Naive thymus-derived CD4-positive, alpha-beta T cell (primary cell): ENCODE measurements at regions not wholly inside any gene's neighbourhood (a gene's known extent, or its start where the extent isn't known, plus 50 kb on each side); places are given as distances from the start of the nearest gene placed in this dataset.

Source experiments
- ATAC-seq: fragments of 150-1000 bp; cut with Tn5 transposase; 2 replicates; pipeline ENCODE4 v1.10.0; 2021; ENCODE audit warnings: mild to moderate bottlenecking, moderate library complexity
- CTCF ChIA-PET: fragments of 350-600 bp; sonication (Branson Sonifier 250); formaldehyde crosslinking; loops from one replicate; lab custom pipeline; 2021; ENCODE audit warnings: antibody characterized with exemption; lab: Charles Lee
- POLR2A ChIA-PET: fragments of 350-600 bp; sonication (Branson Sonifier 250); formaldehyde crosslinking; loops from one replicate; lab custom pipeline; 2021; ENCODE audit warnings: antibody characterized with exemption, inconsistent platforms; lab: Charles Lee
- DNase-seq, 9 donors: peaks; one replicate each; pipeline versions ENCODE4 v3.0.0 to v3.0.0-alpha.2; 2020 to 2022; ENCODE audit warnings: mixed read lengths in 1 of 9
- H3K27ac ChIP-seq: one replicate; pipeline ENCODE4 v1.7.0; 2013; ENCODE audit warnings: mild to moderate bottlenecking, low read depth, low read length, moderate library complexity
- H3K27me3 ChIP-seq, 2 donors: one replicate each; pipeline ENCODE4 v1.7.0; 2013; ENCODE audit warnings: low read length in 2 of 2, mild to moderate bottlenecking in 2 of 2, moderate library complexity in 2 of 2; ENCODE audit not compliant: control insufficient read depth in 2 of 2, insufficient read depth in 2 of 2
- H3K36me3 ChIP-seq, 3 experiments: 1 replicate in 2 of 3; 2 replicates in 1 of 3; pipeline ENCODE4 v1.7.0; 2013; ENCODE audit warnings: low read length in 3 of 3, mild to moderate bottlenecking in 3 of 3, moderate library complexity in 1 of 3; ENCODE audit not compliant: insufficient read depth in 3 of 3, control insufficient read depth in 2 of 3
- H3K4me1 ChIP-seq, 2 donors: one replicate each; pipeline ENCODE4 v1.7.0; 2013; ENCODE audit warnings: low read length in 2 of 2, mild to moderate bottlenecking in 2 of 2, moderate library complexity in 1 of 2; ENCODE audit not compliant: control insufficient read depth in 2 of 2, insufficient read depth in 2 of 2
- H3K4me3 ChIP-seq: 2 replicates; pipeline ENCODE4 v1.7.0; 2013; ENCODE audit warnings: mild to moderate bottlenecking, low read length
- H3K9me3 ChIP-seq, 3 experiments: 1 replicate in 2 of 3; 2 replicates in 1 of 3; pipeline ENCODE4 v1.7.0; 2013; ENCODE audit warnings: low read length in 3 of 3; ENCODE audit not compliant: control insufficient read depth in 2 of 3
- H3K27ac Mint-ChIP-seq, 9 donors: one replicate each; pipeline ENCODE4 v1.8.0; 2020 to 2022; ENCODE audit warnings: mixed read lengths in 9 of 9, mild to moderate bottlenecking in 8 of 9, moderate library complexity in 5 of 9, inconsistent platforms in 2 of 9
- H3K27me3 Mint-ChIP-seq, 5 donors: one replicate each; pipeline ENCODE4 v1.8.0; 2021 to 2022; ENCODE audit warnings: mixed read lengths in 5 of 5, mild to moderate bottlenecking in 1 of 5
- H3K36me3 Mint-ChIP-seq, 5 donors: one replicate each; pipeline ENCODE4 v1.8.0; 2020 to 2022; ENCODE audit warnings: mixed read lengths in 5 of 5, mild to moderate bottlenecking in 3 of 5, inconsistent platforms in 1 of 5
- H3K4me1 Mint-ChIP-seq, 7 donors: one replicate each; pipeline ENCODE4 v1.8.0; 2020 to 2022; ENCODE audit warnings: mixed read lengths in 7 of 7, mild to moderate bottlenecking in 3 of 7, inconsistent platforms in 1 of 7
- H3K4me3 Mint-ChIP-seq, 10 donors: one replicate each; pipeline ENCODE4 v1.8.0; 2020 to 2022; ENCODE audit warnings: mild to moderate bottlenecking in 10 of 10, mixed read lengths in 10 of 10, moderate library complexity in 6 of 10, inconsistent platforms in 2 of 10
- H3K9me3 Mint-ChIP-seq, 11 donors: one replicate each; pipeline ENCODE4 v1.8.0; 2020 to 2022; ENCODE audit warnings: mixed read lengths in 11 of 11, mild to moderate bottlenecking in 4 of 11, inconsistent platforms in 1 of 11, moderate library complexity in 1 of 11
- intact Hi-C, 2 donors: fragments of 100-400 bp; cut with micrococcal nuclease; formaldehyde crosslinking; loops; one replicate each; pipeline ENCODE4 v1.15.1; 2023

DNA sequence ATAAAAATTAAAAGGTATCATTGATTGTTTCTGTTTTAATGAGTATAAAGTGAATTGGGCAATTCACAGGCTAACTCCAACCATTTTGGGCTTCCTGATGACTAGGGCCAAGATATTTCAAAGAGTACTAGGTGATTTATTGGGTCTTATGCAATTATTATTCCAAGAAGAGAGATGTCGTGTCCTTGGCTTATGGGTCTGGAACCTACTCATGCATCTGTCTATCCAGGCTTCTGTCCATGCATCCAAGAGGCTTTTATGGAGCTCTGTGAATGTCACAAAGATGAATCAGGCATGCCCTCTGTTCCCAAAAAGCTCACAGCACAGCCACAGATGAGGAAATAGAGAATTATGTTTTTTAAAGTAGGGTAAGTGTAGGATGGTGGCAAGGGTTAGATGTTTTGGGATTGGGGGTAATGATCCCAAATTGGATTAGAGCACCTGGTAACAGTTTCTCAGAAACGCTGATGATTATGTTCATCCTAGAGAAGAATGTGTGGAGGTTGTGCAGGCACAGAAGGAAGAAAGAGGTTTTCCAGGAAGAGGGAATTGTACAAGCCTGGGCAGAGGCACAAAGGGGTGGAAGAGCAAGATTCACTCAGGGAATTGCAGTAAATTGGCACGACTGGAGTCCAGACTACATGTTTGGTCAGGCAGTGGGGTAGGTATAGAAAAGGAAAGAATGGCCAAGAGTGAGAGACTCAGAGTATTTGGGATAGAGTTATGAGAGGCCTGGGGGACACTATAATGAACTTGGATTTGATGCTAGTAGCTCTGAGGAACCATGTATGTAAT lies 83.0 kb upstream of the TNC start:
- H3K9me3 Mint-ChIP-seq = peaks cover 0 to 5% (median 0%) of the 10 kb centered on the region in 11 donors
- no peak overlapping the region for H3K27ac ChIP-seq
- H3K4me3 ChIP-seq = no peak overlapping the region
- no peak for ATAC-seq
- POLR2A ChIA-PET = no interaction called here
- peaks cover 0 to 11% (median 0%) of the 10 kb centered on the region in 7 donors for H3K4me1 Mint-ChIP-seq
- no peak overlapping the region for H3K4me3 Mint-ChIP-seq
- H3K4me1 ChIP-seq = no peaks in the 10 kb centered on the region
- CTCF ChIA-PET = no interaction called here
- H3K27me3 Mint-ChIP-seq = peaks cover 32 to 45% (median 41%) of the 10 kb centered on the region in 5 donors
- DNase-seq = no peak
- H3K36me3 ChIP-seq = no peaks in the 10 kb centered on the region
- peaks cover 0 to 3% (median 0%) of the 10 kb centered on the region in 5 donors for H3K36me3 Mint-ChIP-seq
- no peaks in the 10 kb centered on the region for H3K27me3 ChIP-seq
- H3K27ac Mint-ChIP-seq = no peak overlapping the region
- intact Hi-C loops = loop anchor here in 1 of 2 donors (10.0 kb wide), 1 partner anchor 166 kb away; no protein-coding TSS in a partner anchor
- no peaks in the 10 kb centered on the region for H3K9me3 ChIP-seq

- ATAC-seq (no peak), DNase-seq (no peak)
- Histone ChIP-seq H3K9me3 (no peaks in the 10 kb centered on the region), H3K4me1 (no peaks in the 10 kb centered on the region), H3K27ac (no peak overlapping the region), H3K4me3 (no peak overlapping the region), H3K27me3 (no peaks in the 10 kb centered on the region), H3K36me3 (no peaks in the 10 kb centered on the region)
- no peak overlapping the region for H3K4me3 Mint-ChIP-seq
- H3K9me3 Mint-ChIP-seq = peaks cover 0 to 5% (median 0%) of the 10 kb centered on the region in 11 donors
- peaks cover 0 to 3% (median 0%) of the 10 kb centered on the region in 5 donors for H3K36me3 Mint-ChIP-seq
- ChIA-PET CTCF (no interaction called here), POLR2A (no interaction called here)
- intact Hi-C loops = loop anchor here in 1 of 2 donors (10.0 kb wide), 1 partner anchor 167 kb away; no protein-coding TSS in a partner anchor
- H3K27ac Mint-ChIP-seq = no peak overlapping the region
- peaks cover 36 to 54% (median 41%) of the 10 kb centered on the region in 5 donors for H3K27me3 Mint-ChIP-seq
- peaks cover 0 to 19% (median 0%) of the 10 kb centered on the region in 7 donors for H3K4me1 Mint-ChIP-seq
Observed at GRCh38 chr9:115202181-115202580, 84.2 kb upstream of the TNC start.

GRCh38 chr9:115202960-115203751 lies 85.2 kb upstream of the TNC start:
- Histone ChIP-seq H3K9me3 (no peaks in the 10 kb centered on the region), H3K4me1 (no peaks in the 10 kb centered on the region), H3K4me3 (no peak overlapping the region), H3K27ac (no peak overlapping the region), H3K36me3 (no peaks in the 10 kb centered on the region), H3K27me3 (no peaks in the 10 kb centered on the region)
- ATAC-seq (no peak), DNase-seq (no peak)
- ChIA-PET POLR2A (no interaction called here), CTCF (no interaction called here)
- no peak overlapping the region for H3K4me3 Mint-ChIP-seq
- intact Hi-C loops = loop anchor here in 1 of 2 donors (10.0 kb wide), 1 partner anchor 168 kb away; no protein-coding TSS in a partner anchor
- no peak overlapping the region for H3K27ac Mint-ChIP-seq
- peaks cover 27 to 56% (median 41%) of the 10 kb centered on the region in 5 donors for H3K27me3 Mint-ChIP-seq
- peaks cover 0 to 5% (median 0%) of the 10 kb centered on the region in 11 donors for H3K9me3 Mint-ChIP-seq
- H3K36me3 Mint-ChIP-seq = peaks cover 0 to 3% (median 0%) of the 10 kb centered on the region in 5 donors
- H3K4me1 Mint-ChIP-seq = peaks cover 0 to 25% (median 0%) of the 10 kb centered on the region in 7 donors

GRCh38 chr9:115204904-115205453 lies 87.0 kb upstream of the TNC start:
- intact Hi-C loops = loop anchor here in 1 of 2 donors (10.0 kb wide), 1 partner anchor 170 kb away; no protein-coding TSS in a partner anchor
- no peaks in the 10 kb centered on the region for H3K27me3 ChIP-seq
- no peak for ATAC-seq
- no peak overlapping the region for H3K27ac ChIP-seq
- peaks cover 0 to 39% (median 0%) of the 10 kb centered on the region in 7 donors for H3K4me1 Mint-ChIP-seq
- ChIA-PET CTCF (no interaction called here), POLR2A (no interaction called here)
- no peak overlapping the region for H3K4me3 ChIP-seq
- H3K36me3 Mint-ChIP-seq = peaks cover 0 to 3% (median 0%) of the 10 kb centered on the region in 5 donors
- no peaks in the 10 kb centered on the region for H3K9me3 ChIP-seq
- no peak overlapping the region for H3K27ac Mint-ChIP-seq
- H3K27me3 Mint-ChIP-seq = peaks cover 18 to 48% (median 37%) of the 10 kb centered on the region in 5 donors
- no peaks in the 10 kb centered on the region for H3K4me1 ChIP-seq
- no peak for DNase-seq
- H3K9me3 Mint-ChIP-seq = peaks cover 0 to 5% (median 0%) of the 10 kb centered on the region in 11 donors
- no peak overlapping the region for H3K4me3 Mint-ChIP-seq
- H3K36me3 ChIP-seq = no peaks in the 10 kb centered on the region

DNA sequence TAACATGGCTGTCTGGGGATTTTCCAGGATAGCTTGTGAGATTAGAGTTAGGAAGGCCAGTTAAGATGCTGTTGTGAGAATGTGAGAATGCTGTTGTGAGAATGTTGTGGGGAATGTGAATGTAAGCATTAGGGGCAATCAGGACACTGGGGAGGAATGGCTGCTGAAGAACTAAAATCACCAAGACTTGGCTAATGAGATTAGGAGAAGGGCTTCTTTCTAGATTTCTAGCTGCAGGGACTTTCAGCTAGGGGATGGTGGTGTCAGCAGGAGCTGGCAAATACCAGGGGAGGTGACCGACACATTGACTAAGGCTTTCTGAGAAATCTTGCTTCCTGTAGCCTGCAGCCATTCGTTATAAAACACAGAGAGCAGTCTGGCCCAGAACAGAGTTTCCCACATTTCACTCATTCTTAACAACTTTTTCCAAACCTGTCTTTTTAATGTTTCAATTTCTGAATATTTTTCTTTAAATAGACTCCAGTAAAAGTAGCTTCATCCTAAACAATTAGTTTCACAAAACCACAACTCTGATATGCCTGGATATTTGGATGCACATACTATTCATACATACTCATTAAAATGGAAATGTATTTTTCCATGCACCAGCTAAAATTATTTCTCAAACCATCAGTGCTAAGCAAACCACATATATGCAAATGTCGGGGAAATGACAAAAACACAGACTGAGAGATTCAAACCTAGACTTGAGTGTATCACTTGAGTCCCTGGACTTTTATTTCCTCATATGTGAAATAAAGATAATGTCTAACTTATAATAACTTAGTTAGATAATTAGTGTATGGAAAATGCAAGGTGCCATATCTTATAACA lies 89.3 kb upstream of the TNC start:
- H3K27ac ChIP-seq = no peak overlapping the region
- H3K9me3 Mint-ChIP-seq = no peaks in the 10 kb centered on the region

DNA sequence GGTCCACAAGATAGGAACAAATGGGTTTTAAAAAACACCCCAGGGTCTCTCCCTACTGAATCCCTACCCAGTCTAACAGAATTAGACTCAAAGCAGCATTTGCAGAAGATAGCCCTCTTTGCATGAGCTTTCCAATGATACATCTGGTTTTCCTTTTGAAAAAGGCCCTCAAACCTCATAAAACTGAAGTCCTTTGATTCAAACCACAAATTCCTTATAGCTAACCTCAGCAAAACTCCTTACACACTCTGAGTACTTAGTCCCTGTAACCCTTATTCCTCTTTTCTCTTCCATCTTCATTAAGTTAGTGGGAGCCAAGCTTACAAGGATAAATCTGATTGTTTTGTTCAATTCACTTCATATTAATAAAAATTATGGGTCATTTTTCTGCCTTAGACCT lies 90.5 kb upstream of the TNC start:
- ChIA-PET POLR2A (no interaction called here), CTCF (no interaction called here)
- no peaks in the 10 kb centered on the region for H3K27me3 ChIP-seq
- intact Hi-C loops = loop anchor here in 1 of 2 donors (10.0 kb wide), 1 partner anchor 174 kb away; no protein-coding TSS in a partner anchor
- no peak for DNase-seq
- no peaks in the 10 kb centered on the region for H3K4me1 ChIP-seq
- Mint-ChIP-seq H3K36me3 (no peaks in the 10 kb centered on the region), H3K27me3 (peaks cover 23 to 38% (median 35%) of the 10 kb centered on the region in 5 donors), H3K9me3 (no peaks in the 10 kb centered on the region), H3K4me3 (no peak overlapping the region), H3K27ac (no peak overlapping the region), H3K4me1 (peaks cover 0 to 42% (median 0%) of the 10 kb centered on the region in 7 donors)
- no peaks in the 10 kb centered on the region for H3K36me3 ChIP-seq
- no peak for ATAC-seq
- H3K27ac ChIP-seq = no peak overlapping the region
- H3K4me3 ChIP-seq = no peak overlapping the region
- H3K9me3 ChIP-seq = no peaks in the 10 kb centered on the region

More for the DNA sequence above, 89.3 kb upstream of the TNC start:
- Mint-ChIP-seq H3K4me1 (peaks cover 0 to 42% (median 0%) of the 10 kb centered on the region in 7 donors), H3K4me3 (peak overlapping the region in 1 of 10 donors; percentile 12), H3K27ac (peak overlapping the region in 1 of 9 donors; percentile 19), H3K27me3 (peaks cover 11 to 35% (median 30%) of the 10 kb centered on the region in 5 donors), H3K36me3 (no peaks in the 10 kb centered on the region)
- no peaks in the 10 kb centered on the region for H3K36me3 ChIP-seq
- ChIA-PET POLR2A (no interaction called here), CTCF (no interaction called here)
- DNase-seq (no peak), ATAC-seq (no peak)
- no peak overlapping the region for H3K4me3 ChIP-seq
- no peaks in the 10 kb centered on the region for H3K4me1 ChIP-seq
- no peaks in the 10 kb centered on the region for H3K27me3 ChIP-seq
- H3K9me3 ChIP-seq = no peaks in the 10 kb centered on the region
- intact Hi-C loops = loop anchor here in 1 of 2 donors (10.0 kb wide), 1 partner anchor 172 kb away; no protein-coding TSS in a partner anchor
